Thyroid gland (tissue), 4 donors: ENCODE measurements at regions not wholly inside any gene's neighbourhood (a gene's known extent, or its start where the extent isn't known, plus 50 kb on each side); places are given as distances from the start of the nearest gene placed in this dataset.

ENCODE experiments used
- CTCF ChIP-seq, 6 experiments: fragments of 200-600 bp in 3 of 6; fragments of 450-650 bp in 3 of 6; sonication (generic) in 3 of 6; IDR thresholded peaks; one replicate each; pipeline ENCODE4 v1.5.1; 2016 to 2019; ENCODE audit warnings: antibody characterized with exemption in 6 of 6, mild to moderate bottlenecking in 2 of 6, inconsistent platforms in 1 of 6, moderate library complexity in 1 of 6
- POLR2A ChIP-seq, 2 donors: fragments of 450-650 bp; IDR thresholded peaks; one replicate each; pipeline ENCODE4 v1.6.1; 2017; ENCODE audit warnings: antibody characterized with exemption in 2 of 2, mild to moderate bottlenecking in 2 of 2, moderate library complexity in 1 of 2

- TF ChIP-seq CTCF (IDR thresholded peaks at IDR 0.05), result no peak
- no peak for TF ChIP-seq POLR2A (IDR thresholded peaks at IDR 0.05)
Measured at GRCh38 chr17:13096291-13096690, 78.5 kb upstream of the ELAC2 start.
